Epithelial cell of prostate (primary cell): ENCODE measurements at regions not wholly inside any gene's neighbourhood (a gene's known extent, or its start where the extent isn't known, plus 50 kb on each side); places are given as distances from the start of the nearest gene placed in this dataset.
"Not testable (repeated sequence)": the region's sequence is repeated elsewhere in the genome, so short reads cannot be mapped to it uniquely, and the experiment has no call there.

ENCODE experiments used
- DNase-seq: peaks from one replicate; pipeline ENCODE4 v3.0.0-alpha.2; 2011; ENCODE audit warnings: low read depth, low spot score
- H3K27ac ChIP-seq: fragments of 450-650 bp; 2 replicates; pipeline ENCODE4 v1.5.1; 2017; ENCODE audit warnings: mild to moderate bottlenecking

- H3K27ac ChIP-seq, result no peak overlapping the region
- no peak for DNase-seq
Observed at GRCh38 chr14:34303811-34304210, 158.2 kb downstream of the SPTSSA start.

DNA sequence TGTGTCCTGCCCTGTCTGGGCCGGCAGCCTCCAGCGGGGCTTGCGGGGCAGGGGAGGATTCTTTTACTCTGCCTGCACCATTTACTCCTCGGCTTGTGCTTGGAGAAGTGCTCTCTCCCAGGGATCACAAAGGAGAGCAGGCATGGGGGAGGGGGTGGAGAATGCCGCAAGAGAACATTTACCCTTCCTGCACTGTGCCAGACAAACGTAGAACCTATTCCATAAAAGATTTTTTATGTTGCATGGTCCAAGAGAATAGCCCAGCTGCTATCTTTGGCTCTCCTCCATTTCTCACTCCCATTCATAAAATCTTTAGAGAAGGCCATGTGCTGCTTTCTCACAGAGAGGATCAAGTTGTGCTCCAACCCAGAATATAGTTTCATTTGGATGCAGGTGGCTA is 159.4 kb downstream of the SPTSSA start:
- no peak for DNase-seq

DNA sequence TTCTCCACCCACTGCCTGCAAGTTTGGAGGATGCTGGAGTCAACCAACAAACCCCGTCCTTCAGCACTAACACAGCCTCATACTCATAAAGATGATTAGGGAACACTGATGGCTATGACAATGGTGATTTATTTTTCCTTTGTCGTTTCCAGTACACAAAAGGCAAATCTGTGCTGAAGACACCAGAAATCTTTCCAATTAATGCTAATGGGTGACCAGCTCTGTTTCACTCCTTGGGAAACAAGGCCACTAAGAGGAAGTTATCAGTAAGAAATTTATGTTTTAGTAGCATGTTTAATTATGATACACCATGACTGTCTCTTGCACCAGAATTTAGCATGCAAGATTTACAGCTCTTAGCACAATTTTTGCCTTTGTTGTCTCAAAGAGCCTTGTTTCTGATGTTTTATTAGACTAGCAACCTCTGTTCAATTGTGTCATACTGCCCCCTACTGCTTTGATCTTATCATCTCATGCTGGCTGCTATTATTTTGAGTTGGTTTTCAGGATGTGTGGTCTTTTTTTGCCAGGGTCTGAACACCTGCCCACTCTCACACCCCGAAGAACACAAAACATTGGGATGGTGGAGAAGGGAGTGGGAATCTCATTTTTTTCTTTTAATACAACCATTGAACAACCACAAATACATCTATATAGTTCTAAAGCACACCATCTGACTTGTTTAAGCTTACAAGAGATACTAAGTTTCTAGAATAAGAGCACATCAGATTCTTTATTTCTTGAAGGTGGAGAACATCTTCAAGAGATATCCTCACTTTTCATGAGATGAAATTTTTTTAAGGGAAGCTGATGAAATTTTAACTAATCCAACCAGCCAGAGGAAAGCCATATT is 160.9 kb downstream of the SPTSSA start:
- no peak for DNase-seq
- no peak overlapping the region for H3K27ac ChIP-seq

More for the DNA sequence above, 159.4 kb downstream of the SPTSSA start:
- no peak overlapping the region for H3K27ac ChIP-seq

DNA sequence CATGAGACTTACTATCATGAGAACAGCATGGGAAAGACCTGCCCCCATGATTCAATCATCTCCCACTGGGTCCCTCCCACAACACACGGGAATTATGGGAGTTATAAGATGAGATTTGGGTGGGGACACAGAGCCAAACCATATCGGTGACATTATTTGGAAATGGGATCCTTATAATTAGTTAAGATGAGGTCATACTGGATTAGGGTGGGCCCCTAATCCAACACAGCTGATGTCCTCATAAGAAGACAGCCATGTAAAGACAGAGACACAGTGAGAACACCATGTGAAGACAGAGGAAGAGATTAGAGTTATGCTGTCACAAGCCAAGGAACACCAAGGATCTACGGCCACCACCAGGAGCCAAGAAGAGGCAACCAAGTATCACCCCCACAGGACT is 161.7 kb downstream of the SPTSSA start:
- DNase-seq, result no peak
- H3K27ac ChIP-seq, result no peak overlapping the region

GRCh38 chr14:34299360-34299759 is 162.7 kb downstream of the SPTSSA start:
- no peak overlapping the region for H3K27ac ChIP-seq
- DNase-seq, result no peak

- peak overlapping the region; percentile 75 for H3K27ac ChIP-seq
- no peak for DNase-seq
Observed at GRCh38 chr14:34297786-34298520, 164.1 kb downstream of the SPTSSA start.

DNA sequence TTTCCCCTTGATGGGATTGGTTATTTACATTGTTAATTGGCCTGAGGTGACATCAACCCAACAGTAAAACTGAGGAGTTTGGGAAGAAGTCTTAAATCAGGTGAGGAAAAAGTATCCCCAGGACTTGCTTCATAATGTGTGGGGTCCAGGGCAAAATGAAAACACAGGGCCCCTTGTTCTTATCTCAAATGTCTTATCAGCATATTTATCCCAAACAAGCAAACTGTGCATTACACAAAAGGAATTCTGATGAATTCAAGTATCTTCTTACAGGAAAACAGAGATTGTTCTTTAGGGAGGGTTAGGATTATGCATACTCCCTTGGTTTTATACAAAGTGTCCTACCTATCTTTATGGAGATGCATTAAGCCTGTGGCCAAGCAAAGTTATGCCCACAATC is 178.4 kb downstream of the SPTSSA start:
- no peak for DNase-seq
- H3K27ac ChIP-seq, result no peak overlapping the region

- DNase-seq, result no peak
- H3K27ac ChIP-seq, result no peak overlapping the region
Observed at GRCh38 chr14:34277191-34277590, 184.8 kb downstream of the SPTSSA start.

GRCh38 chr14:34275530-34275929 is 186.5 kb downstream of the SPTSSA start:
- no peak overlapping the region for H3K27ac ChIP-seq
- no peak for DNase-seq

GRCh38 chr14:34275078-34275477 is 187.0 kb downstream of the SPTSSA start:
- no peak for DNase-seq

GRCh38 chr14:34273716-34274115 is 188.3 kb downstream of the SPTSSA start:
- not testable (repeated sequence) for DNase-seq, H3K27ac ChIP-seq

More at GRCh38 chr14:34275078-34275477, 187.0 kb downstream of the SPTSSA start:
- H3K27ac ChIP-seq, result no peak overlapping the region

- H3K27ac ChIP-seq, result no peak overlapping the region
Observed at GRCh38 chr14:34270361-34270760, 191.7 kb downstream of the SPTSSA start.

DNA sequence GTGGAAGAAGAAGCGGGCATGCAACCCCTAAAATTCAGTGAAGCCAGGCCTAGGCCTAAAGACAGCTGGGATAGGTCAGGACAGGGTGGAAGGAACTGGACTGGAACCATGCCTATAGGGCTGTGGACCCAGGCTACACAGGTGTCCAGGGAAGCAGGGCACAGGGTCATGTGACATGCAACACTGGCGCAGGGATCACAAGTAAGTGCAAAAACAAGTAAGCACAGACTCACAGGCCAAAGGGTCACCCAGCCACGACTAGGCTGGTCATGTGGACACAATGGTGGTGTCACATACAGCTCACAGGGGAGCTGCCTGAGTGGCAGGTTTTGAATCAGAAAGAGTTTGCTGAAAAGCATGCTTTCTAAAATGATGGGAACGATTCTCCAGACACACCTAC is 195.7 kb downstream of the SPTSSA start:
- H3K27ac ChIP-seq, result no peak overlapping the region
- DNase-seq, result no peak

More at GRCh38 chr14:34270361-34270760, 191.7 kb downstream of the SPTSSA start:
- DNase-seq, result no peak

- no peak overlapping the region for H3K27ac ChIP-seq
- DNase-seq, result no peak
Observed at GRCh38 chr14:34262127-34262910, 199.7 kb downstream of the SPTSSA start.

GRCh38 chr14:34259996-34260395 is 202.0 kb downstream of the SPTSSA start:
- no peak overlapping the region for H3K27ac ChIP-seq
- no peak for DNase-seq

- H3K27ac ChIP-seq, result no peak overlapping the region
- no peak for DNase-seq
Observed at GRCh38 chr14:34258318-34258717, 203.7 kb downstream of the SPTSSA start.

DNA sequence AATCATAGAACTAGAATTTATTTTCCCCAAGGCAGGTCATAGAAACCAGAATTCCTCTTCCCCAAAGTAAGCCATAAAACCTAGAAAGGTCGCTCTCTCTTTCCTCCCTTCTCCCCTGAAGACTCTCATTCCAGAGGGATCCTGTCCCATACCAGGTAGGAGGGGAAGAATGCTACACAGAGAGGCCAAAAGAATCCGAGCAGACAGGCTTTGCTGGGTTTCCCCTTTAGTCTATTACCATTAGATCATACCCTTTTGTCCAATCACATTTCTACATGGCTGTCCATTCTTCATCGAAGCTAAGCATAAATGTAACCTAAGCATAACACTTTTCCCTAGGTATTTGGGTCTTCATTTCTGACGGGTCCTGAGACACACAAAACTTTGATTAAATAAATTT is 204.5 kb downstream of the SPTSSA start:
- H3K27ac ChIP-seq, result no peak overlapping the region
- DNase-seq, result no peak

GRCh38 chr14:34256223-34256622 is 205.8 kb downstream of the SPTSSA start:
- H3K27ac ChIP-seq, result peak overlapping the region; percentile 24
- DNase-seq, result no peak

GRCh38 chr14:34254571-34254970 is 207.5 kb downstream of the SPTSSA start:
- peak overlapping the region; percentile 52 for H3K27ac ChIP-seq
- no peak for DNase-seq

DNA sequence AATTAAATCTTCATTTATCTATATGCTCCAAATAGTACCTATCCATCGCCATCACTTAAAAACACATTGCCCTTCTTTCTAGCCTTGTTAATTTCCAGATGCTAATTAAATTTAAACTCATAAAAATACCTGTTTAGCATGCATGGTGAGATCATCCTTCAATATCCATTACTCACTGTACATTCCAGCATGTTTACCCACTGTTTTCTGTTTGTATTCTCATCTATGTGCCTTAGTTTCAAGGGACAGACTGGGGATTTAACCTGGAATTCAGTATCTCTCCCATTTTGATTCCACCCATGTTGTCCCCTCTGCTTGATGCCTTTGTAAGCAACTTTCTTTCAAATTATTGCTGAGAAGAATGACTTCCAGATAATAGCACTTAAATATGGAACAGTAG is 208.0 kb downstream of the SPTSSA start:
- no peak for DNase-seq
- H3K27ac ChIP-seq, result peak overlapping the region; percentile 52

- DNase-seq, result peak; percentile 83
- H3K27ac ChIP-seq, result peak overlapping the region; percentile 13
Observed at GRCh38 chr14:34252227-34252626, 209.8 kb downstream of the SPTSSA start.
